LNCaP clone FGC (cell line): ENCODE measurements at regions not wholly inside any gene's neighbourhood (a gene's known extent, or its start where the extent isn't known, plus 50 kb on each side); places are given as distances from the start of the nearest gene placed in this dataset.
"Not testable (repeated sequence)": the region's sequence is repeated elsewhere in the genome, so short reads cannot be mapped to it uniquely, and the experiment has no call there.

Experiments
- DNase-seq: peaks from one replicate; pipeline ENCODE4 v3.0.0-alpha.2; 2011; ENCODE audit warnings: low read depth
- H3K4me3 ChIP-seq: 2 replicates; pipeline ENCODE4 v1.5.1; 2011; ENCODE audit warnings: mild to moderate bottlenecking, low read depth, low read length, control low read depth
- TF ChIP-seq, protein P1 (sequence below): IDR thresholded peaks from 2 replicates; pipeline ENCODE4 v1.5.1; 2012; ENCODE audit warnings: mild to moderate bottlenecking; ENCODE audit not compliant: control insufficient read depth, insufficient read depth; ENCODE audit errors: extremely low read depth

DNA sequence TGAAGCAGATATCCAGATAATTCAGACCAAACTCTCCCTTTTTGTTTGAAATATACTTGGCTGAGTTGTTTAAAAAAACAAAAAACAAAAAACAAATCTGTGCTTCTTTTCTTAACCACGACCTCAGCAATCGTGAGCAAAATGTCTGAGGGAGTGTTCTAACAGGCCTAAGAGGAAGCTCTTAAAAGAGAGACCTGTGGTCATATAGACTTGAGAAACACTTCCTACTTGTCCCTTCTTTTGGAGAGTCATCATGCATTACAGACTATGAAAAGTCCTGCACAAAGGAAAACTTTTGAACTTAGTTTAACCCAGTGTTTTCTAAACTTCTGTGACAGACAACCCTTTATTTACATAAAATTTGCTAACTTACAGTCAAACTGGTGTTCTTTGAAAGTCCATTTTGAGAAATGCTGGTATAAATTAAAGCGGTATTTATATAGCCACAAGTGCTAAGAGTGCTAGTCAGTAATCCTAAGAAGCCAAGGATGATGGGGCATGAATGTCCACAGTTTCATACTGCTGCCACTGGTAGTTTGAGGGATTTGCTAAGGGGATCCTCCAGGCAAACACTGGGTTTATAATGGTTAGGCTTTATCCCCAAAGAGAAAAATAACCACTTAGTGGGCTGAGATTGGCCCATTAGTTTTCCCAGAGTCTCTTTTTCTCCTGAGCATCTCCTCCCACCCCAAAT, 199.8 kb downstream of the LRRC70 start:
- TF ChIP-seq, protein P1, sequence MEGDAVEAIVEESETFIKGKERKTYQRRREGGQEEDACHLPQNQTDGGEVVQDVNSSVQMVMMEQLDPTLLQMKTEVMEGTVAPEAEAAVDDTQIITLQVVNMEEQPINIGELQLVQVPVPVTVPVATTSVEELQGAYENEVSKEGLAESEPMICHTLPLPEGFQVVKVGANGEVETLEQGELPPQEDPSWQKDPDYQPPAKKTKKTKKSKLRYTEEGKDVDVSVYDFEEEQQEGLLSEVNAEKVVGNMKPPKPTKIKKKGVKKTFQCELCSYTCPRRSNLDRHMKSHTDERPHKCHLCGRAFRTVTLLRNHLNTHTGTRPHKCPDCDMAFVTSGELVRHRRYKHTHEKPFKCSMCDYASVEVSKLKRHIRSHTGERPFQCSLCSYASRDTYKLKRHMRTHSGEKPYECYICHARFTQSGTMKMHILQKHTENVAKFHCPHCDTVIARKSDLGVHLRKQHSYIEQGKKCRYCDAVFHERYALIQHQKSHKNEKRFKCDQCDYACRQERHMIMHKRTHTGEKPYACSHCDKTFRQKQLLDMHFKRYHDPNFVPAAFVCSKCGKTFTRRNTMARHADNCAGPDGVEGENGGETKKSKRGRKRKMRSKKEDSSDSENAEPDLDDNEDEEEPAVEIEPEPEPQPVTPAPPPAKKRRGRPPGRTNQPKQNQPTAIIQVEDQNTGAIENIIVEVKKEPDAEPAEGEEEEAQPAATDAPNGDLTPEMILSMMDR, result no peak
- DNase-seq, result no peak
- no peak overlapping the region for H3K4me3 ChIP-seq

DNA sequence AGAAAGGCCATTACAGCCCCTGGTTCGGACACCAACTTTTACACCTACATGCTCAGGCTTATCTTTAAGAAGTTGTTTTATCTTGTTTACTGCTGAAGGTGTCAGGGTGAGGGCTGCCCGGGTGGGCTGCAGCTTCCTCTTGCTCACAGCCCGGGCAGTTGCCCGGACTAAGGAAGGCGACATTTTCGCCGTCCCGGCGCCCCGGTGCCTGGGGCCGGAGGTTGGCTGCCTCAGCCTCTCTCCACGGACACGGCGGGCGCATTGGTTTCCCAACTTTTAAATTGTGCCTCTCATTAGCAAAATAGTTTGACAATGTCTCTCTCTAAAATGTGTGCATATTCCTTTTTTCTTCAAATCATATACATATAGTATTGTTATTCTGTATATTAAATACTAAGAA, 198.5 kb downstream of the LRRC70 start:
- not testable (repeated sequence) for DNase-seq, H3K4me3 ChIP-seq

GRCh38 chr5:62776592-62776991, 198.0 kb downstream of the LRRC70 start:
- H3K4me3 ChIP-seq, DNase-seq: not testable (repeated sequence)

GRCh38 chr5:62773460-62773859, 194.8 kb downstream of the LRRC70 start:
- TF ChIP-seq, protein P1, result no peak
- no peak for DNase-seq
- H3K4me3 ChIP-seq, result no peak overlapping the region

GRCh38 chr5:62771341-62771740, 192.7 kb downstream of the LRRC70 start:
- TF ChIP-seq, protein P1, result no peak
- DNase-seq, result no peak
- no peak overlapping the region for H3K4me3 ChIP-seq

DNA sequence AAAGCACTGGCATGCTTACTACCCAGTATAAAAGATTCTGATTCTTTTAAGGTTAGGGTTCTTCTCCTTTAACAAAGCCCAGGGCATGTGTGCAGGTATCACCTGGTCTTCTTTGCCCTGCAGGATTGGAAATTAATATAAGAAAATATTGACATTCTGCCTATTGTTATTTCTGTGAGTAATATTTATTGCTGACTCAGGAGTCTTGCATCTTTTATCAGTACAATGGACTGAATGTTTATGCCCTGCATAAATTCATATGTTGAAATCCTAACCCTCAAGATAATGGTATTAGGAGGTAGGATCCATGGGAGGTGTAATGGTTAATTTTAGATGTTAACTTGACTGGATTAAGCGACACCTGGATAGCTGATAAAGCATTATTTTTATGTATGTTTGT, 189.0 kb downstream of the LRRC70 start:
- DNase-seq, result no peak
- TF ChIP-seq, protein P1, result no peak
- no peak overlapping the region for H3K4me3 ChIP-seq

GRCh38 chr5:62767077-62767476, 188.5 kb downstream of the LRRC70 start:
- no peak overlapping the region for H3K4me3 ChIP-seq
- no peak for DNase-seq
- TF ChIP-seq, protein P1, result no peak

DNA sequence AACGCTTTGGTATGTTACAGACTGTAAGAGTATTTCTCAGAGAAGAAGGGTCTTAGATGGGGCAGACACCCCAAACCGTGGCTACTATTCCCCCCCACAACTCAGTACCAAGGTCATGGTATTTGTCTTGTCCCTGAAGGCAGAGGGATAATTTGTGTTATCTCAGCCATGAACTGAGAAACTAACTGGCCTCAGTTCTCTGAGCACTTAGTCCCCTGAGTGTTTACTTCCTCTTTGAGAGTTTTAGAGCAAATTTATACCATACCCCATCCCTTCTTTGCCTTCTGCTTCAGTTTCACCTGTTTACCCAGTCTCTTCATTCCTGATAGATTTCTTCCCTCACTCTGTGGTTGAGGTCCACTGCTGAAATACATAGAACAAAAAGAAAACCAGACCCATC, 183.9 kb downstream of the LRRC70 start:
- H3K4me3 ChIP-seq, result no peak overlapping the region
- TF ChIP-seq, protein P1, result no peak
- no peak for DNase-seq

DNA sequence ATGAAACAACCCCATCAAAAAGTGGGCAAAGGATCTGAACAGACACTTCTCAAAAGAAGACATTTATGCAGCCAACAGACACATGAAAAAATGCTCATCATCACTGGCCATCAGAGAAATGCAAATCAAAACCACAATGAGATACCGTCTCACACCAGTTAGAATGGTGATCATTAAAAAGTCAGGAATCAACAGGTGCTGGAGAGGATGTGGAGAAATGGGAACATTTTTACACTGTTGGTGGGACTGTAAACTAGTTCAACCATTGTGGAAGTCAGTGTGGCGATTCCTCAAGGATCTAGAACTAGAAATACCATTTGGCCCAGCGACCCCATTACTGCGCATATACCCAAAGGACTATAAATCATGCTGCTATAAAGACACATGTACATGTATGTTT, 179.1 kb downstream of the LRRC70 start:
- not testable (repeated sequence) for H3K4me3 ChIP-seq, DNase-seq

GRCh38 chr5:62752998-62753367, 174.4 kb downstream of the LRRC70 start:
- not testable (repeated sequence) for DNase-seq, H3K4me3 ChIP-seq

DNA sequence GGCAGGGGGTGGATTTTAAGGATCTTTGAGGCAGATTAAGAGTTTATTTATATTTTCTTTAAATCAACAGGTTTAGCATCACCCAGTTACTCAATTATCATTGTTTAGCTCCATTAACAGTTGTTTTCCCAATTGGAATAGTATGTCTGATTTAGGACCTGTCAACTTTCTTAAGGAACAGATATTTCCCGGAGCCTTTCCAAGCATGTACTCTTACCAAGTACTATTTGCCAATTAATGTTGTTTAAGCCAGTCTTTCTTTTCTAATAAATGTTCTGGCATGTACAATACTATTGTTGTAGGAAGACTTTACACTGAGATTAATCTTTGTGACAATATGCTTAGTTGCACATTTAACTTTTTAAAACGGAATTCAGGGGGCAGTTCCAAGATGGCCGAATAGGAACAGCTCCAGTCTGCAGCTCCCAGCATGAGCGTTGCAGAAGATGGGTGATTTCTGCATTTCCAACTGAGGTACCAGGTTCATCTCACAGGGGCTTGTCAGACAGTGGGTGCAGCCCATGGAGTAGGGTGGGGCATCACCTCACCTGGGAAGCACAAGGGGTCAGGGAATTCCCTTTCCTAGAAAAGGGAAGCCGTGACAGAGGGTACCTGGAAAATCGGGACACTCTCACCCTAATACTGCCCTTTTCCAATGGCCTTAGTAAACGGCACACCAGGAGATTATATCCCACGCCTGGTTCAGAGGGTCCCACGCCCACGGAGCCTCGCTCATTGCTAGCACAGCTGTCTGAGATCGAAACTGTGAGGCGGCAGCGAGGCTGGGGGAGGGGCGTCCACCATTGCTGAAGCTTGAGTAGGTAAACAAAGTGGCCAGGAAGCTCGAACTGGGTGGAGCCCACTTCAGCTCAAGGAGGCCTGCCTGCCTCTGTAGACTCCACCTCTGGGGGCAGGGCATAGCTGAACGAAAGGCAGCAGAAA, 173.7 kb downstream of the LRRC70 start:
- DNase-seq, result not testable (repeated sequence)
- H3K4me3 ChIP-seq, result peak overlapping the region; percentile 34
